ENCODE measurements at regions not wholly inside any gene's neighbourhood (a gene's known extent, or its start where the extent isn't known, plus 50 kb on each side); places are given as distances from the start of the nearest gene placed in this dataset.
"Not testable (repeated sequence)": the region's sequence is repeated elsewhere in the genome, so short reads cannot be mapped to it uniquely, and the experiment has no call there.

DNA sequence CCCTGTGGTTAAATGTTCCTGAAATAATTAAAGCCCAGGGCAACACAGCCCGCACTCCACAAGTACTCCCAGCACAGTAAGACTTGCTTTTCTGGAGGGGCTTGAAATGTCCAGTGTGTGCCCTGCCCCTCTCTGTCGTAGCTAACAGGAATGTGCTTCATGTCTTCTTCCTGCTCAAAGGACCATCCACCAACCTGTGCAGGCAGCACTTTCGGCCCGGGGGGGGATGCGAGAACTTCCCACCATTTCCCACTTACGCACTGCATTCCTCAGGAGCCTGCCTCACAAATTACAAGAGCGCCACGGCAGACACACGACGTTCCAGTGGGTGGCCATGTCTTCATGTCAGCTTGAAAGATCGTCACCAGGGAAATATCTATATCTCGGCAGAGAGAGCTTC is 70.3 kb upstream of the CLEC6A start:
- TF ChIP-seq BRCA1 (IDR thresholded peaks at IDR 0.05; ENCODE audit: low read depth, low read length); POLR2AphosphoS5 (IDR thresholded peaks at IDR 0.05; ENCODE audit: low read depth, low read length); TAF7 (optimal IDR thresholded peaks at IDR 0.05; ENCODE audit: borderline replicate concordance, low read depth, low read length); GABPA (IDR thresholded peaks at IDR 0.05; ENCODE audit: borderline replicate concordance, insufficient read depth, low read length); RBBP5 (IDR thresholded peaks at IDR 0.05; ENCODE audit: borderline replicate concordance, low read depth, low read length); YY1 (IDR thresholded peaks at IDR 0.05; ENCODE audit: low read depth, low read length); POLR2A (IDR thresholded peaks at IDR 0.05; ENCODE audit: control extremely low read depth in 1 of 2, low read depth in 2 of 2, low read length in 2 of 2): not testable (repeated sequence)
- TF ChIP-seq, protein P1, sequence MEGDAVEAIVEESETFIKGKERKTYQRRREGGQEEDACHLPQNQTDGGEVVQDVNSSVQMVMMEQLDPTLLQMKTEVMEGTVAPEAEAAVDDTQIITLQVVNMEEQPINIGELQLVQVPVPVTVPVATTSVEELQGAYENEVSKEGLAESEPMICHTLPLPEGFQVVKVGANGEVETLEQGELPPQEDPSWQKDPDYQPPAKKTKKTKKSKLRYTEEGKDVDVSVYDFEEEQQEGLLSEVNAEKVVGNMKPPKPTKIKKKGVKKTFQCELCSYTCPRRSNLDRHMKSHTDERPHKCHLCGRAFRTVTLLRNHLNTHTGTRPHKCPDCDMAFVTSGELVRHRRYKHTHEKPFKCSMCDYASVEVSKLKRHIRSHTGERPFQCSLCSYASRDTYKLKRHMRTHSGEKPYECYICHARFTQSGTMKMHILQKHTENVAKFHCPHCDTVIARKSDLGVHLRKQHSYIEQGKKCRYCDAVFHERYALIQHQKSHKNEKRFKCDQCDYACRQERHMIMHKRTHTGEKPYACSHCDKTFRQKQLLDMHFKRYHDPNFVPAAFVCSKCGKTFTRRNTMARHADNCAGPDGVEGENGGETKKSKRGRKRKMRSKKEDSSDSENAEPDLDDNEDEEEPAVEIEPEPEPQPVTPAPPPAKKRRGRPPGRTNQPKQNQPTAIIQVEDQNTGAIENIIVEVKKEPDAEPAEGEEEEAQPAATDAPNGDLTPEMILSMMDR (IDR thresholded peaks at IDR 0.05; ENCODE audit: control extremely low read depth in 1 of 3, insufficient read depth in 1 of 3, low read depth in 1 of 3, low read length in 3 of 3): not testable (repeated sequence)
- TF ChIP-seq, protein P2, sequence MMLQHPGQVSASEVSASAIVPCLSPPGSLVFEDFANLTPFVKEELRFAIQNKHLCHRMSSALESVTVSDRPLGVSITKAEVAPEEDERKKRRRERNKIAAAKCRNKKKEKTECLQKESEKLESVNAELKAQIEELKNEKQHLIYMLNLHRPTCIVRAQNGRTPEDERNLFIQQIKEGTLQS (IDR thresholded peaks at IDR 0.05; ENCODE audit: insufficient read depth, low read depth, low read length): not testable (repeated sequence)
- TF ChIP-seq, protein P3, sequence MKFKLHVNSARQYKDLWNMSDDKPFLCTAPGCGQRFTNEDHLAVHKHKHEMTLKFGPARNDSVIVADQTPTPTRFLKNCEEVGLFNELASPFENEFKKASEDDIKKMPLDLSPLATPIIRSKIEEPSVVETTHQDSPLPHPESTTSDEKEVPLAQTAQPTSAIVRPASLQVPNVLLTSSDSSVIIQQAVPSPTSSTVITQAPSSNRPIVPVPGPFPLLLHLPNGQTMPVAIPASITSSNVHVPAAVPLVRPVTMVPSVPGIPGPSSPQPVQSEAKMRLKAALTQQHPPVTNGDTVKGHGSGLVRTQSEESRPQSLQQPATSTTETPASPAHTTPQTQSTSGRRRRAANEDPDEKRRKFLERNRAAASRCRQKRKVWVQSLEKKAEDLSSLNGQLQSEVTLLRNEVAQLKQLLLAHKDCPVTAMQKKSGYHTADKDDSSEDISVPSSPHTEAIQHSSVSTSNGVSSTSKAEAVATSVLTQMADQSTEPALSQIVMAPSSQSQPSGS (IDR thresholded peaks at IDR 0.05; ENCODE audit: low read length): not testable (repeated sequence)
